ENCODE measurements at regions not wholly inside any gene's neighbourhood (a gene's known extent, or its start where the extent isn't known, plus 50 kb on each side); places are given as distances from the start of the nearest gene placed in this dataset.

DNA sequence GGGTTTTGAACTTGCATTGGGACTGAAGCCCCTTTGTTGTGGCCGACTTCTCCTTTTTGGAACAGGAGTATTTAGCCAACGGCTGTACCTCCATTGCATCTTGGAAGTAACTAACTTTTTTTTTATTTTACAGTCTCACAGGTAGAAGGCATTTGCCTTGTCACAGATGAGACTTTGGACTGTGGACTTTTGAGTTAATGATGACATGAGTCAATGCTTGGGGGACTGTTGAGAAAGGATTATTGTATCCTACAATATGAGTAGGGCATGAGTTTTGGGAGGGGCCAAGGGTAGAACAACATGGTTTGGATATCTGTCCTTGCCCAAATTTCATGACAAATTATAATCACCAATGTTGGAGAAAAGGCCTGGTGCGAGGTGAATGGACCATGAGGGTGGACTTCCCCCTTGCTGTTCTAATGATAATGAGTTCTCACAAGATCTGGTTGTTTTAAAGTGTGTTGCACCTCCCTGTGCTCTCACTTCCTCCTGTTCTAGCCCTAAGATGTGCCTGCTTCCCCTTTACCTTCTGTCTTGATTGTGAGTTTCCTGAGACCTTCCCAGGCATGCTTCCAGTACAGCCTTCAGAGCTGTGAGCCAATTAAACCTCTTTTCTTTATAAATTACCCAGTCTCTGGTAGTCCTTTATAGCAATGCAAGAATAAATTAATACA lies 1269.4 kb upstream of the CHAC2 start:
- no peak for ATAC-seq
- Mint-ChIP-seq H3K27ac (no peak overlapping the region), H3K27me3 (no peaks in the 10 kb centered on the region), H3K9me3 (peaks cover 3% of the 10 kb centered on the region), H3K36me3 (ENCODE audit: low read depth) (no peaks in the 10 kb centered on the region), H3K4me1 (ENCODE audit: low read depth) (no peaks in the 10 kb centered on the region), H3K4me3 (no peak overlapping the region)
- CTCF ChIA-PET: no interaction called here
- no peak for DNase-seq
- POLR2A ChIA-PET: no interaction called here
- intact Hi-C loops (cut with micrococcal nuclease): no loop called here
- TF ChIP-seq, protein P1, sequence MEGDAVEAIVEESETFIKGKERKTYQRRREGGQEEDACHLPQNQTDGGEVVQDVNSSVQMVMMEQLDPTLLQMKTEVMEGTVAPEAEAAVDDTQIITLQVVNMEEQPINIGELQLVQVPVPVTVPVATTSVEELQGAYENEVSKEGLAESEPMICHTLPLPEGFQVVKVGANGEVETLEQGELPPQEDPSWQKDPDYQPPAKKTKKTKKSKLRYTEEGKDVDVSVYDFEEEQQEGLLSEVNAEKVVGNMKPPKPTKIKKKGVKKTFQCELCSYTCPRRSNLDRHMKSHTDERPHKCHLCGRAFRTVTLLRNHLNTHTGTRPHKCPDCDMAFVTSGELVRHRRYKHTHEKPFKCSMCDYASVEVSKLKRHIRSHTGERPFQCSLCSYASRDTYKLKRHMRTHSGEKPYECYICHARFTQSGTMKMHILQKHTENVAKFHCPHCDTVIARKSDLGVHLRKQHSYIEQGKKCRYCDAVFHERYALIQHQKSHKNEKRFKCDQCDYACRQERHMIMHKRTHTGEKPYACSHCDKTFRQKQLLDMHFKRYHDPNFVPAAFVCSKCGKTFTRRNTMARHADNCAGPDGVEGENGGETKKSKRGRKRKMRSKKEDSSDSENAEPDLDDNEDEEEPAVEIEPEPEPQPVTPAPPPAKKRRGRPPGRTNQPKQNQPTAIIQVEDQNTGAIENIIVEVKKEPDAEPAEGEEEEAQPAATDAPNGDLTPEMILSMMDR (IDR thresholded peaks at IDR 0.05): no peak

DNA sequence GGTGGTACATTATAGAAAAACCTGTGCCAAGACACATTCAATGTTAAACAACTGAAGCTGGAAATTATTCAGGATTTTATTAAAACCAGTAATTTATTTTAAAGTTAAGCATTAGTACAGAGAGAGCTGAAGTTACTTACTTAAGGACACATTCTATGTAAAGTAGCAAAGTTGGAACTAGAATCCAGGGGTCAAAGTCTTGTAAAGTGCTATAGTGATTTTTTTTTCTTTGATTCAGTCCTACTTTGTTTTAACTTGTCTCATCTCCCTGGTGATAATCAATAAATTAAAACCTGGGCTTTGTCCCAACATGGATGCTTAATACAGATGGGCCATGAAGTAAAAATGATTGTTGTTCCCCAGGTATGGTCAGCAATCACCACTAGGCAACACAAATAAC lies 1271.8 kb upstream of the CHAC2 start:
- no peak for ATAC-seq
- peaks cover 10% of the 10 kb centered on the region for H3K9me3 Mint-ChIP-seq
- no peak for DNase-seq
- no peak overlapping the region for H3K27ac Mint-ChIP-seq
- CTCF ChIA-PET: no interaction called here
- H3K36me3 Mint-ChIP-seq (ENCODE audit: low read depth): no peaks in the 10 kb centered on the region
- no peak overlapping the region for H3K4me3 Mint-ChIP-seq
- H3K27me3 Mint-ChIP-seq: no peaks in the 10 kb centered on the region
- intact Hi-C loops (cut with micrococcal nuclease): no loop called here
- POLR2A ChIA-PET: no interaction called here
- no peaks in the 10 kb centered on the region for H3K4me1 Mint-ChIP-seq (ENCODE audit: low read depth)
- TF ChIP-seq, protein P1 (IDR thresholded peaks at IDR 0.05): no peak

DNA sequence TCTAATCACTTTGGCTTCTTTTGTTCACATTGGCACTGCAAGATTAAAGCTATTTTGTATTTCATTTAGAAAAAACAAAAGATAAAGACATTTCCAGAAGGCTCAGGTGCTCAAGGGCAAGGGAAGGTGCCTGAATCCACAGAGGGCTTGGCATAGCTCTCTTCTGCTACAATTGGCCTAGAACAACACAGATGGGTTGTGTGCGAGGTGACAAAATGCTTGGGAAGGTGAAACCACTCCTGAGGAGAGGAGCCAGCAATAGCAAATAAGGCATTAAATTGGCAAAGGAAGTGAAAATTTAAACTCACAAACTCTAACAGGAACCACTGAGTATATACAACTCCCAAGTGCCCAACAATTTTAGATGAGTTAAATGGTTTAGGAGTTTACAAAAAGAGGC lies 1290.4 kb upstream of the CHAC2 start:
- Mint-ChIP-seq H3K4me1 (ENCODE audit: low read depth) (no peaks in the 10 kb centered on the region), H3K36me3 (ENCODE audit: low read depth) (no peaks in the 10 kb centered on the region), H3K27ac (no peak overlapping the region), H3K9me3 (peaks cover 5% of the 10 kb centered on the region), H3K4me3 (no peak overlapping the region), H3K27me3 (no peaks in the 10 kb centered on the region)
- no peak for ATAC-seq
- DNase-seq: no peak
- POLR2A ChIA-PET: no interaction called here
- TF ChIP-seq, protein P1 (IDR thresholded peaks at IDR 0.05): no peak
- intact Hi-C loops (cut with micrococcal nuclease): no loop called here
- CTCF ChIA-PET: no interaction called here

DNA sequence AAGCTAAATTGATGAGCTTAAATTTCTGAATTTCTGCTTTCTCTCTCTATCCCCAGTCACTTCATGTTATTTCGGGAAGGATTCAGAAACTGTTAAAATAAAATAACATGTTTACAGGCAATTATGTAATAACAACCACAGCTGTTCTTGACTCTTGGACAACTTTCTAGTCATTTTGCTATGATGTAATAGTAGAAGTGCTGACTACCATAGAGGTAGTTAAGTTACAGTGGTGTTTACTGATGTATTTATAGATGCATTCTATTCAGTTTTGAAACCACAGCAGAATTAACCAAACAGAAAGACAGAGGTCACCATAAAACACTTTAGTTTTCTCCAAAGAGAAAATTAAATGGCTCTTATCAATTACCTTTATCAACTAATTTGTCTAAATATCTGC lies 1292.0 kb upstream of the CHAC2 start:
- no peak overlapping the region for H3K4me3 Mint-ChIP-seq
- TF ChIP-seq, protein P1 (IDR thresholded peaks at IDR 0.05): no peak
- POLR2A ChIA-PET: no interaction called here

DNA sequence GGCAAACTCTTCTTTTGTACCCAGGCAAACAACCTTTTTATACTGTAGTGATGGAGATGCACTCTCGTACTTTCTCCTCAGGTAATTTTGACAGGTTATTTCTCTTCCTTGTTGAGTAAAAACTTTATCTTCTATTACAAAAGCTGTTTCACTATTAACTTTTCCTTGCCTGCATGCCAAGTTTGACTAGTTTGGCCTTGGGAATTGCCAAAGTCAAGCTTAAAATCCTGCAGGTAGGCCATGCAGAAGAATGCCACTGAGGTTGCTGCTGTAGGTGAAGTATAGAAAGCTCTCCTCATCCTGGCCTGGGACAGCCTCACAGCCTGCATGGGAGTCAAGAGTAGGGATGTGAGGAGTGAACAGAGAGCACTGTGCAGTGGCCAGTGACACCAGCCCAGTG lies 1293.5 kb upstream of the CHAC2 start:
- peaks cover 3% of the 10 kb centered on the region for H3K9me3 Mint-ChIP-seq
- TF ChIP-seq, protein P1 (IDR thresholded peaks at IDR 0.05): no peak
- intact Hi-C loops (cut with micrococcal nuclease): no loop called here
- no peak overlapping the region for H3K27ac Mint-ChIP-seq
- H3K4me1 Mint-ChIP-seq (ENCODE audit: low read depth): no peaks in the 10 kb centered on the region
- no peaks in the 10 kb centered on the region for H3K27me3 Mint-ChIP-seq
- ChIA-PET CTCF (no interaction called here), POLR2A (no interaction called here)
- no peaks in the 10 kb centered on the region for H3K36me3 Mint-ChIP-seq (ENCODE audit: low read depth)
- no peak overlapping the region for H3K4me3 Mint-ChIP-seq
- ATAC-seq (no peak), DNase-seq (no peak)

More for the DNA sequence above, 1292.0 kb upstream of the CHAC2 start:
- ATAC-seq: no peak
- Mint-ChIP-seq H3K27me3 (no peaks in the 10 kb centered on the region), H3K9me3 (peaks cover 5% of the 10 kb centered on the region), H3K4me1 (ENCODE audit: low read depth) (no peaks in the 10 kb centered on the region), H3K27ac (no peak overlapping the region), H3K36me3 (ENCODE audit: low read depth) (no peaks in the 10 kb centered on the region)
- DNase-seq: no peak
- CTCF ChIA-PET: no interaction called here
- intact Hi-C loops (cut with micrococcal nuclease): no loop called here
